Loucy (cell line): ENCODE measurements at regions not wholly inside any gene's neighbourhood (a gene's known extent, or its start where the extent isn't known, plus 50 kb on each side); places are given as distances from the start of the nearest gene placed in this dataset.

Experiments
- H2AFZ ChIP-seq: fragments of 200-600 bp; sonication (generic); 2 replicates; pipeline ENCODE4 v1.6.0; 2016; ENCODE audit warnings: antibody characterized with exemption, mild to moderate bottlenecking, low read length, moderate library complexity
- H3F3A ChIP-seq: fragments of 200-600 bp; 2 replicates; pipeline ENCODE4 v1.6.0; 2016; ENCODE audit warnings: antibody characterized with exemption, low read depth, mild to moderate bottlenecking
- H3K27me3 ChIP-seq: fragments of 200-600 bp; sonication (generic); 2 replicates; pipeline ENCODE4 v1.6.1; 2014; ENCODE audit warnings: low read length, mild to moderate bottlenecking; ENCODE audit not compliant: insufficient read depth, poor library complexity, severe bottlenecking
- H3K36me3 ChIP-seq: fragments of 200-600 bp; sonication (generic); 2 replicates; pipeline ENCODE4 v1.6.1; 2016; ENCODE audit warnings: low read length; ENCODE audit not compliant: insufficient read depth
- H3K4me1 ChIP-seq: fragments of 200-600 bp; sonication (generic); 2 replicates; pipeline ENCODE4 v1.5.1; 2014; ENCODE audit warnings: low read length, mild to moderate bottlenecking; ENCODE audit not compliant: insufficient read depth, poor library complexity, severe bottlenecking
- H3K4me2 ChIP-seq: fragments of 200-600 bp; sonication (generic); 2 replicates; pipeline ENCODE4 v1.6.0; 2014; ENCODE audit warnings: antibody characterized with exemption, low read length, low read depth, mild to moderate bottlenecking; ENCODE audit not compliant: poor library complexity, severe bottlenecking
- H3K4me3 ChIP-seq: fragments of 200-600 bp; sonication (generic); 2 replicates; pipeline ENCODE4 v1.5.1; 2014; ENCODE audit warnings: low read length, mild to moderate bottlenecking, mixed read lengths; ENCODE audit not compliant: poor library complexity, severe bottlenecking
- H3K79me2 ChIP-seq: fragments of 200-600 bp; sonication (generic); 2 replicates; pipeline ENCODE4 v1.6.1; 2014; ENCODE audit warnings: low read length; ENCODE audit not compliant: insufficient read depth
- H3K9ac ChIP-seq: fragments of 200-600 bp; sonication (generic); 2 replicates; pipeline ENCODE4 v1.6.0; 2014; ENCODE audit warnings: mild to moderate bottlenecking, low read depth, low read length, moderate library complexity; ENCODE audit not compliant: poor library complexity, severe bottlenecking
- H3K9me2 ChIP-seq: fragments of 200-600 bp; sonication (generic); replicated peaks from 2 replicates; pipeline ENCODE4 v1.6.1; 2016; ENCODE audit warnings: low read depth, low read length, mixed read lengths
- H3K9me3 ChIP-seq: fragments of 200-600 bp; sonication (generic); 2 replicates; pipeline ENCODE4 v1.6.1; 2014; ENCODE audit warnings: mild to moderate bottlenecking, antibody characterized with exemption, low read length, low read depth; ENCODE audit not compliant: insufficient read depth
- H4K20me1 ChIP-seq: fragments of 200-600 bp; sonication (generic); 2 replicates; pipeline ENCODE4 v1.6.0; 2014; ENCODE audit warnings: antibody characterized with exemption, low read length, mild to moderate bottlenecking; ENCODE audit not compliant: insufficient read depth, poor library complexity, severe bottlenecking
- CTCF ChIP-seq: fragments of 200-600 bp; sonication (generic); conservative IDR thresholded peaks from 2 replicates; pipeline ENCODE4 v1.5.1; 2014; ENCODE audit warnings: mild to moderate bottlenecking, antibody characterized with exemption, low read length
- EZH2phosphoT487 ChIP-seq: fragments of 200-600 bp; IDR thresholded peaks from 2 replicates; pipeline ENCODE4 v1.6.1; 2018; ENCODE audit warnings: antibody characterized with exemption, mild to moderate bottlenecking, moderate library complexity, borderline replicate concordance

GRCh38 chr22:34931026-34931425 is 134.9 kb upstream of the ISX start:
- H3K36me3 ChIP-seq: no peaks in the 10 kb centered on the region
- H3K4me2 ChIP-seq: no peak overlapping the region
- TF ChIP-seq CTCF (no peak), EZH2phosphoT487 (no peak)
- no peaks in the 10 kb centered on the region for H3F3A ChIP-seq
- no peak overlapping the region for H3K4me3 ChIP-seq
- no peak overlapping the region for H2AFZ ChIP-seq
- no peaks in the 10 kb centered on the region for H4K20me1 ChIP-seq
- no peaks in the 10 kb centered on the region for H3K9me2 ChIP-seq
- H3K9me3 ChIP-seq: no peaks in the 10 kb centered on the region
- H3K4me1 ChIP-seq: no peaks in the 10 kb centered on the region
- H3K9ac ChIP-seq: no peak overlapping the region
- H3K79me2 ChIP-seq: no peaks in the 10 kb centered on the region
- H3K27me3 ChIP-seq: no peaks in the 10 kb centered on the region

- Histone ChIP-seq H4K20me1 (no peaks in the 10 kb centered on the region), H3F3A (no peaks in the 10 kb centered on the region), H3K4me3 (no peak overlapping the region), H3K9ac (no peak overlapping the region), H3K9me2 (no peaks in the 10 kb centered on the region), H3K36me3 (no peaks in the 10 kb centered on the region), H3K4me1 (no peaks in the 10 kb centered on the region), H3K4me2 (no peak overlapping the region), H2AFZ (no peak overlapping the region), H3K27me3 (no peaks in the 10 kb centered on the region), H3K9me3 (no peaks in the 10 kb centered on the region), H3K79me2 (no peaks in the 10 kb centered on the region)
- TF ChIP-seq EZH2phosphoT487: no peak
Observed at GRCh38 chr22:34934261-34934660, 131.7 kb upstream of the ISX start.

GRCh38 chr22:34943830-34944229 is 122.1 kb upstream of the ISX start:
- Histone ChIP-seq H3K4me1 (no peaks in the 10 kb centered on the region), H4K20me1 (no peaks in the 10 kb centered on the region), H3F3A (no peaks in the 10 kb centered on the region), H3K36me3 (no peaks in the 10 kb centered on the region), H3K4me3 (no peak overlapping the region), H3K79me2 (no peaks in the 10 kb centered on the region), H3K4me2 (no peak overlapping the region), H2AFZ (no peak overlapping the region), H3K9me2 (no peaks in the 10 kb centered on the region), H3K9me3 (0 out of 2 replicates have a peak, but pooled peaks cover 3% of the 10 kb centered on the region), H3K27me3 (no peaks in the 10 kb centered on the region), H3K9ac (no peak overlapping the region)
- no peak for TF ChIP-seq CTCF
- no peak for TF ChIP-seq EZH2phosphoT487

- Histone ChIP-seq H3K4me2 (no peak overlapping the region), H3F3A (no peaks in the 10 kb centered on the region), H3K9ac (no peak overlapping the region), H3K36me3 (no peaks in the 10 kb centered on the region), H3K79me2 (no peaks in the 10 kb centered on the region), H4K20me1 (no peaks in the 10 kb centered on the region), H3K4me3 (no peak overlapping the region), H3K4me1 (no peaks in the 10 kb centered on the region), H3K9me3 (0 out of 2 replicates have a peak, but pooled peaks cover 3% of the 10 kb centered on the region), H3K27me3 (no peaks in the 10 kb centered on the region), H3K9me2 (no peaks in the 10 kb centered on the region), H2AFZ (no peak overlapping the region)
- no peak for TF ChIP-seq EZH2phosphoT487
- no peak for TF ChIP-seq CTCF
Observed at GRCh38 chr22:34946339-34946985, 119.5 kb upstream of the ISX start.
